Stomach (tissue), 4 donors: ENCODE measurements at regions not wholly inside any gene's neighbourhood (a gene's known extent, or its start where the extent isn't known, plus 50 kb on each side); places are given as distances from the start of the nearest gene placed in this dataset.

Experiments
- POLR2A ChIP-seq, 4 donors: fragments of 450-650 bp; IDR thresholded peaks; one replicate each; pipeline ENCODE4 v1.6.1; 2016; ENCODE audit warnings: antibody characterized with exemption in 4 of 4, control low read depth in 2 of 4, mild to moderate bottlenecking in 1 of 4, moderate library complexity in 1 of 4
- POLR2AphosphoS5 ChIP-seq, 3 donors: sonication (generic); formaldehyde crosslinking; IDR thresholded peaks; one replicate each; pipeline ENCODE4 v1.6.1; 2016; ENCODE audit warnings: antibody characterized with exemption in 3 of 3
- TF ChIP-seq, protein P1 (sequence below), 7 experiments: fragments of 450-650 bp in 4 of 7; fragments of 200-600 bp in 3 of 7; sonication (generic) in 3 of 7; IDR thresholded peaks; one replicate each; pipeline ENCODE4 v1.5.1; 2016 to 2019; ENCODE audit warnings: antibody characterized with exemption in 7 of 7, control low read depth in 2 of 7, mild to moderate bottlenecking in 1 of 7

DNA sequence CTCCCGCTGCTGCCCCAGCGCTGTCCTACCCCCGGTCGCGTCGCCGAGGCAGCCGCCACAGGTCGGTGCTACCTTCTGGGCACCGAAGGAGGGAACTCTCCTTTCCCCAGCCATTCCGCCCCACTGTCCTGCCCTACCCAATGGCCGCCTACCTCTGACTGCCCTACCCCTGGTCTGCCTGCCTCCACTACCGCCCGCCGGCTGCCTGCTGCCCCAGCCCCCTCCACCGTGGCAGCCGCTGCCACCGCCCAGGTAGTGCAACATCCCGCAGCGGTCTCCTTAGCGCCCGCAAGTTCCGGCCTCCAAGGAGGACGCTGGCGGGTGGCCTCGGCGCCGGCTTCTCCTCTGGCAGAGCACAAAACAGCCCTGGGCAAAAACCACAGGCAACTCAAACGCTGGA, 1303.1 kb downstream of the UQCRFS1 start:
- TF ChIP-seq, protein P1, sequence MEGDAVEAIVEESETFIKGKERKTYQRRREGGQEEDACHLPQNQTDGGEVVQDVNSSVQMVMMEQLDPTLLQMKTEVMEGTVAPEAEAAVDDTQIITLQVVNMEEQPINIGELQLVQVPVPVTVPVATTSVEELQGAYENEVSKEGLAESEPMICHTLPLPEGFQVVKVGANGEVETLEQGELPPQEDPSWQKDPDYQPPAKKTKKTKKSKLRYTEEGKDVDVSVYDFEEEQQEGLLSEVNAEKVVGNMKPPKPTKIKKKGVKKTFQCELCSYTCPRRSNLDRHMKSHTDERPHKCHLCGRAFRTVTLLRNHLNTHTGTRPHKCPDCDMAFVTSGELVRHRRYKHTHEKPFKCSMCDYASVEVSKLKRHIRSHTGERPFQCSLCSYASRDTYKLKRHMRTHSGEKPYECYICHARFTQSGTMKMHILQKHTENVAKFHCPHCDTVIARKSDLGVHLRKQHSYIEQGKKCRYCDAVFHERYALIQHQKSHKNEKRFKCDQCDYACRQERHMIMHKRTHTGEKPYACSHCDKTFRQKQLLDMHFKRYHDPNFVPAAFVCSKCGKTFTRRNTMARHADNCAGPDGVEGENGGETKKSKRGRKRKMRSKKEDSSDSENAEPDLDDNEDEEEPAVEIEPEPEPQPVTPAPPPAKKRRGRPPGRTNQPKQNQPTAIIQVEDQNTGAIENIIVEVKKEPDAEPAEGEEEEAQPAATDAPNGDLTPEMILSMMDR (IDR thresholded peaks at IDR 0.05), result no peak
- no peak for TF ChIP-seq POLR2AphosphoS5 (IDR thresholded peaks at IDR 0.05)
- no peak for TF ChIP-seq POLR2A (IDR thresholded peaks at IDR 0.05)
